Stimulated activated CD4-positive, alpha-beta T cell treated with anti-CD3 and anti-CD28 coated beads, Interleukin-2, amount 100 ng/mL, for 48 hours (primary cell): ENCODE measurements at regions not wholly inside any gene's neighbourhood (a gene's known extent, or its start where the extent isn't known, plus 50 kb on each side); places are given as distances from the start of the nearest gene placed in this dataset.

Experiments used
- DNase-seq, 2 donors: peaks; one replicate each; pipeline ENCODE4 v3.0.0-alpha.2; 2020

- no peak for DNase-seq
Observed at GRCh38 chr13:109500146-109500773, 286.1 kb downstream of the IRS2 start.

DNA sequence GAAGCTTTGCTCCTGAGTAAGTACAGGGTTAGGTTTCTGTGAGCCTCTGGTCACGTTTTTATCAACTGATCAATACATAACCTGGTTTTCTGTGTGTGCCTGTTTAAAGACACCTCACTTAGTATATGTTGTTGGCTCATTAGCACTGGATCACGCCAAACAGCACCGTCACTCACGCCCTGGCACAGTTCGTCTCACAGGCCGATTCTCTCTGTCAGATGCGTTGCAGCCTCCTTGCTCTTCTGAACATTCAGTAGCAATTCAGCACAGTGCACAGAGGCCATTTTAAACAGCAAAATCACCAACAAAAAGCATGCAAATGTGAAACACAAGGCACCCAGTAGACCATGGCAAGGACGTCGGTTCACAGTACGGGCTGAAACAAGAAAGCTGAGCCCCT is 288.5 kb downstream of the IRS2 start:
- DNase-seq: no peak

DNA sequence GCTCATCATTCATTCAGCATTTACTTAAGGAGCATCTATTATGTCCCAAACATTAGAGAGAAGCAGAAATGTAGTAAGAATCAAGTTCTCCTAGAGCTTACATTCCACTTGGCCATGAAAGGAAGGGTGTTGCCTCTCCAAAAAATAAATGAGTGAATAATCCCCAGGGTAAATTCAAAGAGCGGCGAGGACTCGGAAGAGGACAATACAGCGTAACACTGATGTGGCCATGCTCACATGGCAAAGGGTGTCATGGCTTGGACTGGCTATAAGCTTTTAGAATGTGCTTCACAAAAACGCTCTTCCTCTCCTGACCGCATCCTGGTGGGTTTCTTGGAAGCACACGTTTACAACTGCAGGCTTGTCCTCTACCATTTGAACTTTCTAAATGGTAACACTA is 290.2 kb downstream of the IRS2 start:
- DNase-seq: no peak

- no peak for DNase-seq
Observed at GRCh38 chr13:109494925-109495369, 291.4 kb downstream of the IRS2 start.

GRCh38 chr13:109485136-109485794 is 301.1 kb downstream of the IRS2 start:
- no peak for DNase-seq

DNA sequence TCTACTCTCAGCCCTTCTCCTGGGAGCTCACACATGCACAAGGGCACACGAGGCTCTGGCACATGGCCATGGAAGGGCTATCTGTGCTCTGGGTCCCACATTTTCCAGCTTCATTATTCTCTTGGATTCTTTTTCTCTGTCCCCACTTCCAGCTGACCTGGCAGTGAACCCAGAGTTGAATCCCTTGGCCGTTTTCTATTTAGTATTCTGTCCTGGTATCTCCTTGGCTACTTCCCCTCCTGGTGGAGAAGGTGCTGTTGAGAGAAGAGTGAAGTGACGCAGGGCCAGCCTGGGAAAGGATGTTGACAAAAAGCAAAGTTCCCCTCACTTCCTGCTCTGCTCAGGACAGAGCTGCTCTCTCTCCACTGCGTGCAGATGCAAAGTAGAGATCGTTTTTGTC is 303.1 kb downstream of the IRS2 start:
- DNase-seq: no peak

GRCh38 chr13:109481040-109481439 is 305.3 kb downstream of the IRS2 start:
- DNase-seq: no peak

GRCh38 chr13:109480011-109480955 is 306.1 kb downstream of the IRS2 start:
- no peak for DNase-seq

- no peak for DNase-seq
Observed at GRCh38 chr13:109479534-109479933, 306.8 kb downstream of the IRS2 start.

GRCh38 chr13:109476001-109476400 is 310.4 kb downstream of the IRS2 start:
- DNase-seq: no peak

DNA sequence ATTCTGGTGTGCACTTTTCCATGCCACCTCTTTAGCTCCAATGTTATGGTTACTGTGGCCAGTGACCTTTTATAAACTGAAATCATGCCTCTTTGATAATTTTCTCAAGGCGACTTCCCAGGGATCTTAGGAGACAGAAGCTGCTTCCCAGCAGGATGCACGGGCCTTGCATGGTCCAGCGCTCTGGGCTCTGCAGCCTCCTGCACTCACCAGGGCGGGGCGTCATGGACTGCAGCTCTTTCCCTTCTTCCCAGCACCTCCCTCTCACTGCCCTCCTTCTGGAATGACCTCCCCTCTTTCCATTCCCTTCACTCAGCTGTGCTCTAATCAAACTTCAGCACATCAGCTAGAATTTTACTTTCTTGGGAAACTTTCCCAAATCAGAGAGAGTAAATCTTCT is 318.3 kb downstream of the IRS2 start:
- DNase-seq: no peak

- DNase-seq: no peak
Observed at GRCh38 chr13:109465148-109465547, 321.2 kb downstream of the IRS2 start.

DNA sequence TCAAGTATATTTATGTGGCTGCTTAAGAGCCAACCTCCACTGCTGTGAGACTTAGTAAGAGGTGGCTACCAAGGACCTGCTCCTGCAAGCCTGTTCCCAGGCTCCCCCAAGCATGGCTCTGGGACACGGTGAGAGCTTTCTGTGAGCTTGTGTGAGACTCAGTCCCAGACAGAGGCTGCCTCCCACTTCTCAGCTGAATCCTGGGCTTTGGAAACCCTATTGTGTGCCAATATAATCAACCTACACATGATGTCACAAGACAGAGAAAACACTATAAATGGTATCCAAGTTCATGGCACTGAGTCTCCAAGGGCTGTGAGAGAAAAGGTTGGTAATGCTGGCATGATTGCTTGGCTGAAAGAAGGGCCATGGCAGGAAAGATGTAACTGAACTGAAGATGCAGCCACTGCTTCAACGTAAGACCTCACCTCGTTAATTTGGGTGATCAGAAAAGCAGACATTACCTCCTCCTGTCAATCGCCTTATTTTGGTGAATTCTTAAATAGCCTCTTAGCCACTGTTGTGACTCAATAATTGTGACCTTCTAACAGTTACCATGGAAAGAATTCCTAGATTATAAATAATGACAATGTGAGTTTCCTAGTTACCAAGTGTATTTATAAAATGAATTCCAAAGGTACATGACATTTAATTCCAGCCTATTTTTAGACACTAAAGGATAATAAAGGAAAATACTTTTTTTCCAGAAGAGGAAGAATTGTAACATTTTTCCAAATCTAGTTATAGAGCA is 332.0 kb downstream of the IRS2 start:
- no peak for DNase-seq

DNA sequence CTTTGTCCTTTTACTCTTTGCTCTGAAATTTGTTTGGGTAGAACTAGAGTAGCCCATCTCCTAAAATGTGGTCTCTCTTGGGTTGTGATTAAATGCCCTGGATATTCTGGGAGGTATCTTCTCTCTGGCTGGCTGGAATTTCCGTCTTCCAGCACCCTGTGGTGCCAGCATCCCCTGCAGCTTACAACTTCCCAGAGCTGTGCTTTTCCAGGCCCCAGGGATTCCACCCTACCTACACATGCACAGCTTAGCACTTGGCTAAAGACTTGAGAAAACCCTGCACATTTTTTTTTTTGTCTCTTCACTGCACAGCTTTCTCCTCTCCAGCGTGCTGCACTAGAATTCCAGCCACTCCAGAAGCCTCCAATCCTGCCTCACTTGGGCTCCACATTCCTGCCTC is 334.7 kb downstream of the IRS2 start:
- DNase-seq: no peak

DNA sequence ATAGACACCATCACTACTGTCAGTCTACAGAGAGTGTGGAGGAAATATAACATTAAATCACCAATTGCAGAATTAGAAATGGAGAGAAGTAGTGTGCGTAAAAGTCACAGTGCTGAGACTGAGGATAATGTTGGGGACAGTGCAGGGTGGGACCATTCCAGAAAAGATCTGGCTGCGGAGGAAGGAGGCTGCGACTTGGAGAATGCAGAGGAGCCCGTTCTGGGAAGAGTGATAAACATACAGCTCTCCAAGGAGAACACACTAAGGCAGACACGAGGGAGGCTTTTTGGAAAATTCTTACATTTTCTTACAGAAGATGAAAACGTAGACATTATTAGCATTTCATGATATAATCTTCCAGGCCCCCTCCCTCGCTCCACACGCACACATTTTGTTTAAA is 337.8 kb downstream of the IRS2 start:
- no peak for DNase-seq

DNA sequence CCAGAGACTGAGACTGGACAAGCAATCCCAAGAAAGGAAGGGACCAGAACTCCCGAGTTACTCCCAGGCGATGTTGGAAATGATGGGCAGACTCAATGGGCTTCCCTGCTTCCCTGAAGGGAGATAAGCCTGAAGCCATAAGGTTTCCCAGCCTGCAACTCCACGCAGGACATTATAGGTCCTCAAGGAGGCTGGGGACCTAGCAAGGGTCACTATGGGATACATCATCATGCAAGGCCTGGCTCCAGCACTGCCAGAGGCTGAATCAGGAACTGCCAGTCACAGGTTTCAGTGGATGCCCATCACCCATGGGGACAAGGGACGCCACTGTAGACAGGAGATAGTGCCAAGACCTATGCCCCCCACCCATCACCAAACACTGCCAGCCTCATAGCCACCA is 338.7 kb downstream of the IRS2 start:
- DNase-seq: no peak

GRCh38 chr13:109440320-109440719 is 346.1 kb downstream of the IRS2 start:
- DNase-seq: no peak

- DNase-seq: no peak
Observed at GRCh38 chr13:109439813-109440212, 346.6 kb downstream of the IRS2 start.

GRCh38 chr13:109436841-109437240 is 349.5 kb downstream of the IRS2 start:
- no peak for DNase-seq

GRCh38 chr13:109436055-109436622 is 350.2 kb downstream of the IRS2 start:
- no peak for DNase-seq

DNA sequence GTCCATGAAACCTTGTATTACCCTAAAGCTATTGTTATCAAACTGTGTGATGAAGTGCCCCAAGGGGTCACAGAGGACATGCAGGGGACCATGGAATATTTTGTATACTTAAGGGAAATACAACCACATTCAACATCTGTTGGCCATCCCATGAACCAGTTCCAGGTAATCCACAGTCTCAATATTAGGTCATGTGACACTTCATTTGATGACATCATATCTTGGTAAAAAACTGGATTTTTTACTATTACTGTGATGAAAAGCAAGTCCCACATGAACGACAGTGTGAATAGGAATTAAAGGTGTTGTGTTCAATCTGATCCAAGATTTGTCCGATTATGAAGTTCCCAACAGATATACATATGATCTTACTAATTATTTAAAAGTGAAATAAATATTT is 355.2 kb downstream of the IRS2 start:
- DNase-seq: no peak

DNA sequence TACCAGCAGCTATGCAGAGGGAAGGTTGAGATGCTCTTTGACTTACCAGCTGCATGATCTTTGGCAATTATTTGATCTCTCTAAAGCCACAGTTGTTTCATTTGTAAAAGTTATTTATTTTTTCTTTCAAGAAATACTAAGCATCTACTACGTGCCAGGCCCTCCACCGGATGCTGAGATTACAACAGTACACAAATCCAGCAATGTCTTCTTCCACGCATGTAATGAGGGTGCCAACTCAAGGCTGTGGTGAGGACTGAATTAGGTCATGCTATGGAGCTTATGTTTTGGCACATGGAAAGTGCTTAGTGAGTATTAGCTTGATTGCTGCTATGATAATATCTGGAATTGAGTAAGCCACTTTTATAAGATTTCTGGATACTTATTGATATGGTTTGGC is 358.2 kb downstream of the IRS2 start:
- DNase-seq: no peak

DNA sequence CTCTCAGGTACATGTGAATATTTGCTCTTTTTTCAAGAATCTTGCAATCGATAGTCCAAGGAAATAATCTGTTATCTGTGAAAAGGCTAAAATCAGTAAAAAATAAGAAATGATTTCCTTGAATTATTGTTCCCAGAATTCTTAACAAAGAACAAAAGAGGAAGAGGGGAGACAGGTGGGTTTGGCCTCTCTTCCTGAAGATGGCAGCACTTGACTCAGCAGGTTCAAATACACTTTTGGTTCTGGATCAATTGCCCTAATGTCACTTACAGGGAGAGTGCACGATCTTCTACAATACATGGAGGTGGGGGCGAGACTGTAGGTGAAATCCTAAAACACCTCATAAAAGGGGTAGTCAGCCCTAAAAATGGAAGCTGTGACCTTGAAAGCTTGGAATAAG is 358.7 kb downstream of the IRS2 start:
- DNase-seq: no peak
